Activated naive CD4-positive, alpha-beta T cell (primary cell): ENCODE measurements at regions not wholly inside any gene's neighbourhood (a gene's known extent, or its start where the extent isn't known, plus 50 kb on each side); places are given as distances from the start of the nearest gene placed in this dataset.

ENCODE experiments used
- DNase-seq, 4 experiments: peaks; one replicate each; lab custom pipeline; 2025; lab: John Stamatoyannopoulos, UW

- DNase-seq, result no peak
Observed at GRCh38 chr3:14590569-14590968, 50.4 kb upstream of the GRIP2 start.

DNA sequence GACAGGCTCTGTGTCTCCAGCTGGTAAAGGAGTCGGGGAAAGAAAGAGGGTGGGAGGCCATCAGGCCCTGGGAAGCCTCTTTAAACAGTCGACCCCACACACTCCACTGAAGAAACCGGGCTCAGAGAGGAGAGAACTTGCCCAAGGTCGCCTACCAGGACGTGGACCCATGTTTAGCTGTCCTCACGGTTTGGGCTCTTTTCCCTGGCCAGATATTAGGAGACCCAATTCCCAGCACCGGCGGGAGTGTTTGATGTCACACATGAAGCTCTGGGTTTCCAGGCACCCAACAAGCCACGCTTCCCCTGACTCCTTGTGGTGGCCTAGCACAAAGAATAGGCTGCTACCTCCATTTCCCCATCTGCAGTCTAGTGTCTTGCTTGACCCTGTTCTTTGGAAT lies 52.2 kb upstream of the GRIP2 start:
- DNase-seq, result no peak

GRCh38 chr3:14592836-14593235 lies 52.7 kb upstream of the GRIP2 start:
- DNase-seq, result no peak

DNA sequence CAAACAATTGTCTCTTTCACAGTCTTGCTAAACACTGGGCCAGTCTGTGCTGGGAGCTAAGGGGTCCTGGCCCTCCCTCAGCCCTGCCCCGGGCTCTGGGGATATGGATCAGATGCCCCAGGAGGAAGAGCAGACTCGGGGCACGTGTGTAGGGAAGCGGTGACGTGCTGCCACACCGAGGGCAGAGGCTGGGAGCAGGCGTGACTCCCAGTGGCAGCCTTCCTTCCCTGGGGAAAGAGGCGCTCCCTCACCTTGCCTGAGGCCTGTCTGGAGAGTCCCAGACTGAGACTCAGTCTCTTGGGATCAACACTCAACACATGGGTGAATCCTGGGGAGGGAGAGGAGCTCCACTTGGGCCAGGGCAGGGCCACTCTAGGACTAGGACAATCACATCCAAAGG lies 54.1 kb upstream of the GRIP2 start:
- DNase-seq, result no peak

DNA sequence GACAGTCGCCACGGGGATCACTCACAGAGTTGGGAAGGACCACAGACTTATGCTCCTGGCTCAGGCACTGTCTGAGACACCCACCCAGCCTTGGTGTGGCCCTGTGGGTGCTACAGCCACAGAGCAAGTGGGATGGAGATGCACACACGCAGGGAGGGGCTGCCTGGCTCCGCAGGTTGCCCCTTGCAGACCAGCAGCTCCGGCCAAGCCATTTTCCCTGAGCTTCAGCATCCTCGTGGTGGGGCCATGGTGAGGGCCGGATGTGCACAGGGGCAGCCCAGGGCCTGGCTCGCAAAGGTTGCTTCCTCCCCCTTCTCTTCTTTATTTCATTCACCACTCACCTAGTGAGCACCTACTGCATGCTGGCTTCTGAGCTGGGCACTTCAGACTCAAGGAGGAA lies 55.4 kb upstream of the GRIP2 start:
- no peak for DNase-seq

DNA sequence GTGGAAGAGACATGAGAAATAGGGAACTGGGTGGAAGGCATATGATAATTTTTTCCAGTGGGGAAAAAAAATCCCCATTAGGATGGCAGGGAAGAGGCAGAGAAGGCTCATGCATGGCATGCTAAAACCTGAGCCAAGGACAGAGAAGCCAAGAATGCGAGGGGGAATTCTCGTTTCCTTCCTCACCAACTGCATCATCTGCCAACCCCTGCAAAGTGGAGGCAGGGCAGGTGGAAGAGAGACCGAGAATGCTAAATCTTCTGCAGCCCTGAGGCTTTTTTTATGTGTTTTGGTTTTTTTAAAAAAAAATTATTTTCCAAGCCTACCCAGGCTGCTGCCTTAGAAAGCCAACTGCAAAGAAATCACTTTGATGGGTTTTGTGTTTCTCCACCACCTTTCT lies 54.3 kb upstream of the CCDC174 start:
- DNase-seq, result no peak

DNA sequence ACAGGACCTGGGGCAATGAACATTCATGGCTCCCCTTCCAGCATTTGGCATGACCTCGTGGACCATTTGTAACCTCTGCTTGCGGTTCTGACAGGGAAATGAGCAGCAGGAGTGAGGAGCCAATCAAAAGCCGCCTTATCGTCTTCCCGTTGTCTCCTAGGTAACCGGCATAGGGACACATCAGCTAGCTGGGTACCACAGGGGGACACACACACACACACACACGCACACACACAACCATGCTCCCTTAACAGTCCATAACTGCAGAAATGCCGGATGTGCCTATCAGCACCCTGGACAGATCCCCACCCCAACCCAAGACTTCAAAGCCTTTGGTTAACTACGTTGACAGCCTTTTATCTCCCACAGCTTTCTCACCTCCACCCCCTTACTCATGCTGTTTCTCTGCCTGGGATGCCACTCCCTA lies 53.4 kb upstream of the CCDC174 start:
- DNase-seq, result peak in 3 of 4 experiments; percentile 7 to 10 (median 8)

GRCh38 chr3:14599488-14599887 lies 52.1 kb upstream of the CCDC174 start:
- no peak for DNase-seq

GRCh38 chr3:14600075-14600474 lies 51.5 kb upstream of the CCDC174 start:
- no peak for DNase-seq

- no peak for DNase-seq
Observed at GRCh38 chr3:14600856-14601610, 50.5 kb upstream of the CCDC174 start.

- no peak for DNase-seq
Observed at GRCh38 chr3:14601692-14602005, 49.9 kb upstream of the CCDC174 start.
